ENCODE measurements at regions not wholly inside any gene's neighbourhood (a gene's known extent, or its start where the extent isn't known, plus 50 kb on each side); places are given as distances from the start of the nearest gene placed in this dataset.

GRCh38 chr9:13896047-13896446 lies 417.9 kb downstream of the NFIB start:
- DNase-seq: no peak

DNA sequence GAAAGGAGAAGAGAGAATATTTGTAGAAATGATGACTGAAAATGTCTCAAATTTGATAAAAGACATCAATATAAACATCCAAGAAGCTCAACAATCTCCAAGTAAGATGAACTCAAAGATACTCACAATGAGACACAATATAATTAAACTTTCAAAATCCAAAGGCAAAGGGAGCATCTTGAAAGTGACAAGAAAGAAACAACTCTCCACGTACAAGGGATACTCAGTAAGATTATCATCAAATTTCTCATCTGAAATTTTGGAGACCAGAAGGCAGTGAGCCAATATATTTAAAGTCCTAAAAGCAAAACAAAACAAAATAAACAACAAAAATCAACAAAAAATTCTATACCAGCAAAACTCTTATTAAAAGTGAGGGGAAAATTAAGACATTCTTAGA lies 428.7 kb downstream of the NFIB start:
- no peak for DNase-seq

DNA sequence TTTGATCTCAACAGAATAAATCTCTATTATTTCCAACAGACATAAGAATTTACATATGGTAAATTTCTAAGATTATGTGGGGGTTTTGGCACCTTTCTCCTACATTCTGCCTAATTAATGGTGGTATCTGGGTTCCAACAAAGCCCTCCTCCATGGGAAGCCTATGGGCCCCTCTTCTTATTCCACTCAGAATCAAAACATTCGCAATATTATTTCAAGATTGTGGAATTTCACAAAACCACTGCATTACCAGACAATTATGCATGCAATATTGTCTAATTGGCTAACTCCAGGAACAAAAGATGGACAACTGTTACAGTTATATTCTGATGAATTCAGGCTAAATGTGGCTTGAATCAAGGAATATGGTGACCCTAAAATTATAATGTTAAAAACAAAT lies 434.0 kb downstream of the NFIB start:
- DNase-seq: no peak

DNA sequence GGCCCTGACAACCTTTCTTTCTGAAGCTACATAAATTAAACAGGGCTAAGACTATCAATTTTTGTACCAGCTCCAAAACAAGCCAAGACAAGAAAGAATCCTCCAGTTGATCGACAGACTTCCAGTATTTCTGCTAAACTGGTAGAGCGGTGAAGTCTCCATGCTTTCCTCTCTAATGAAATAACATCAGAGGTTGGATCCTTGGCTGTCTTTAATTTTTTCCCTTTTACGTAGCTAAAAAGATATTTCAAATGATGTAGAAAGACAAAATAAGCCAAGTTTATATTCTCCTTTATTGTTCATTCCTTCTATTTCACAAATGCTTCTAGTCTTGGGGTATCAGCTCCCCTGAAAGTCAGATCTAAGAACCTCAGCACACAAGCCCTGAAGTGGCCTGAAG lies 434.9 kb downstream of the NFIB start:
- DNase-seq: no peak

- DNase-seq: no peak
Observed at GRCh38 chr9:13878241-13878711, 435.7 kb downstream of the NFIB start.

DNA sequence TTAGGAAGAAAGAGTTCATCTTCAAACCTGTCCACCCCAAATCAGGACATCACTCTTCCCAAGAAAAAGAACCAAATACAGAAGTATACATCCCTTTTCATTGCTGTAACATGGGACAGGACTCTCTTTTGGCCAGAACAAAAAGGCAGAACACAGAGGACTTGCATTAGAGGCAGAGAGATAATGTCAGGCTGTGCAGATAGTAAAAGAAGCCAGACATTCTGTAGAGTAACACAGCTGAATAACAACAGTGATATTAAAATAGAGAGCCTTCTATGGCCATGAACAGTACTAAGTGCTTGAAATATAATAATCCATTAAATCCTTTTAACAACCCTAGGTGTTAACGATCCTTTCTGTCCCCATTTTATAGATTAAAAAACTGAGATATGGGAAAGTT lies 437.2 kb downstream of the NFIB start:
- DNase-seq: no peak

DNA sequence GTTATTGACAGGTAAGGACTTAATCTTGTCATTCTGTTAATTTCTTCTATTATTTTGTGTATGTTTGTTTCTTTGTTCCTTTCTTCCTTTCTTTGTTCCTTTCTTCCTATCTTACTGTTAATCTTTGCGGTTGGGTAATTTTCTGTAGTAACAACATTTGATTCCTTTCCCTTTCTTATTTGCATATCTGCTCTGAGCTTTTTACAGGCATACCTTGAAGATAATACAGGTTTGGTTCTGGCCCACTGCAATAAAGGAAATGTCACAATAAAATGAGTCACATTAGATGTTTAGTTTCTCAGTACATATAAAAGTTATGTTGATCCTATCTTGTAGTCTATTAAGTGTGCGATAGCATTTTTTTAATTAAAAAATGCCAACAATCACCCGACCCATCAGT lies 440.7 kb downstream of the NFIB start:
- no peak for DNase-seq

DNA sequence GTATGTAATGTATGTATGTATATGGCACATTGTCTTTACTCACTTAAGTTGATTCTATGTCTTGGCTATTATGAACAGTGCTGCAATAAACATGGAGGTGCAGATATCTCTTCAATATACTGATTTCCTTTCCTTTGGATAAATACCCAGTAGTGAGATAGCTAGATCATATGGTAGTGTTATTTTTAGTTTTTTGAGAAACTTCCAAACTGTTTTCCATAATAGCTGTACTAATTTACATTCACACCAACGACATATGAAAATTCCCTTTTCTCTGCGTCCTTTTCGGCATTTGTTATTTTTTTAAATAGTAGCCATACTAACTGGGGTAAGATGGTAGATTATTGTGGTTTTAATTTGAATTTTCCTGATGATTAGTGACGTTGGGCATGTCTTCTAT lies 445.6 kb downstream of the NFIB start:
- DNase-seq: no peak

GRCh38 chr9:13865869-13866268 lies 448.1 kb downstream of the NFIB start:
- no peak for DNase-seq

- DNase-seq: no peak
Observed at GRCh38 chr9:13863112-13863511, 450.8 kb downstream of the NFIB start.

GRCh38 chr9:13862654-13863053 lies 451.3 kb downstream of the NFIB start:
- DNase-seq: no peak

GRCh38 chr9:13860946-13861640 lies 452.8 kb downstream of the NFIB start:
- no peak for DNase-seq

DNA sequence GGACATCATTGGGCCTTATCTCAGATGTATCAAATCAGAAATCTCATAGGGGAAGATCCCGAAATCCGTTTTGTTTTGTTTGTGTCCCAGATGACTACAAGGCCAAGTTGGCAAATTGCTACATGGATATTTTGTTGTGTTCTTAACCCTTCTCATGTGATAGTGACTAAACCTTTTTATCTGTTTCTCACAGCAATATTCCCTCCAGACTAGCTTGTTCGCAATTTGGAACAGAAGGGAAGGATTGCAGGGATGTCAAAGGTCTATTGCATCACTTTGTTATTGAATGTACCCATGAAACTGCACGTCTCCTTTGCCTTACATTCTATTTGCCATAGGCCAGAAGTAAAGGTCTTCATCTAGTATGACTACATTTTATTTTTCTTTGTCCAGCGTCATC lies 453.9 kb downstream of the NFIB start:
- DNase-seq: no peak

GRCh38 chr9:13857521-13857920 lies 456.4 kb downstream of the NFIB start:
- DNase-seq: no peak

DNA sequence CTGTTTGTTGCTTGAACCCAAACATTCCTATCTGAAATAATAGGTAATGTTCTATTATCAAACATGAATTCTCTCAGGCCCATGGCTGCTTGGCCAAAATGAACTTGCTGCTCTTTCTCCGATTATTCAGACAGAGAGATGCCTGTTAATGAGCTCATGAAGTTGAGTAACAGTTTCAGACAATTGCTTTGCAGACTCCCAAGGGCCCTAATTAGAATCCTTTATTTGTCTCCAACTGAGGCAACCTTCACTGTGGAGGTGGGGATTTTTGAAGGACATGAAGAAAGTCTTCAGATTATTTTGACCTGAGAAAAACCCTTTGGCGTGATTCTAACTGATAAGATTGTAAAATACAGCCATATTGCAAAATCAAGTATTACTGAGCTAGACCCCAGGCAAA lies 466.7 kb downstream of the NFIB start:
- DNase-seq: no peak

GRCh38 chr9:13845460-13845859 lies 468.5 kb downstream of the NFIB start:
- no peak for DNase-seq

DNA sequence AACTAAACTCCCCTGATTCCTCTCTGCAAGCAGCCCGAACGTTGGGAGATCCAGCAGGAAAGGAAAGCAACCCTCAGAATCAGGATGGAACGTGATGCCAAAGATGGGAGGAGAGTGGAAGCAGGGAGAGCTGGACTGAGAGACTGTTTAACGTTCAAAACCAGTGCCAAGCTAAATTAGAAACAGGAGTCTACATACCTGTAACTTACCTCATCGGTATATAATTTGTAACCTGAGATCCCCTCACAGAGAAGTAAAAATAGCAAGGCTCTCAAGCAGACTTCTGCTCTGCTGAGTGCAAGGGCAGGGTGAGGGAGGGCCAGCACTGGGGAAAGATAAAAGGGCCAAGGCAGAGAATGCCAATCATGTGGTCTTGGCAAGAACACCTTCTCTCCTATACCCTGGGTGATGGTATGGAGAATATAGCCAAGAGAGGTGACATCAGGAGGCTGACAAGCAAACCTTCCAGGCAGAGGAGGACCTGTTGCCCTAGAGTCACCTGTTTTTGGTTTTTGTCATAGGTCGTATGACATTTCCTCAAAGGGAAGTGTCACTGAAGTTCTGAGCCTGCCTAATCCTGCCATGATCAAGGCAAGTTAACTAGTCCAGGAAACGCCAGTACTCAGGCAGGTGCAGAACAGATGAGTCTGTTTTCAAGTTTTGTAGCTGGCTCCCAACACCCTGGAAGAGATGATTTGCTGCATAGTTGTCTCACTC lies 472.0 kb downstream of the NFIB start:
- no peak for DNase-seq

- DNase-seq: no peak
Observed at GRCh38 chr9:13832446-13832845, 481.5 kb downstream of the NFIB start.

DNA sequence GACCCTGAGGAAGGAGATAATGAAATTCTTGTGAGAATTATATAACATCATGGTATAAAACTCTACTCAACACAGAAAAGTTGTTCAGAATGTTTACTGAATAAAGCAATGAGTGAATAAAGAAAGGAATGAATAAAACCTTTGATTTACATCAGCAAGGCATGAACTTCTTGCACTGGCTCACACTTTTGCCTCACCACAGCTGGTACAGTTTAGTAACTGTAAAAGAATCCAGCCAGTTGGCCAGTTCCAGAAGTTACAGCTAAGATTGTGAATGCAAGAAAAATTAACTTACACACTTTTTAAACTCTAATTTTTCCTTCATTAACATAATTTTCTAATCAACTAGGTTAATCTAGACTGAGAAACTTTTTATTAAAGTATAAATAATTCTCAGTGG lies 490.9 kb downstream of the NFIB start:
- DNase-seq: no peak

GRCh38 chr9:13817754-13818278 lies 496.1 kb downstream of the NFIB start:
- DNase-seq: no peak

DNA sequence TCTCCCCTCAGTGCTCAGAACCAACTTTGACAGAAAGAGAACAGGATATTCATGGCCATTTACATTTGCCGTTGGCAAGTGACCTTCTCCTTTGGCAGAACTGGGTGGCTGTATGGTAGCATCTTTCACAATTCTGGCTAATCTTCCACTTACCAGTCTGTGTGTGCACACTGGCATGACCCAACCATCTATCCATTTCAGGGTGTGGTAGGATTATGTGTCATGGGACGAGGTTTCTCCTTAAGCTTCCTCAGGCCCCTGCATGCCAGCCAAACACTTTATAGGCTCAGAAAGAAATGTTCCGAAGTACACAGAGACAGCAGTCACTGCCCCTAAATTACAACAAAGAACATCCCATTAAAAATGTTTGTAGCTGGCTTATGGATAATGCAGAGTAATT lies 497.1 kb downstream of the NFIB start:
- no peak for DNase-seq

GRCh38 chr9:13814647-13815400 lies 499.1 kb downstream of the NFIB start:
- DNase-seq: no peak

DNA sequence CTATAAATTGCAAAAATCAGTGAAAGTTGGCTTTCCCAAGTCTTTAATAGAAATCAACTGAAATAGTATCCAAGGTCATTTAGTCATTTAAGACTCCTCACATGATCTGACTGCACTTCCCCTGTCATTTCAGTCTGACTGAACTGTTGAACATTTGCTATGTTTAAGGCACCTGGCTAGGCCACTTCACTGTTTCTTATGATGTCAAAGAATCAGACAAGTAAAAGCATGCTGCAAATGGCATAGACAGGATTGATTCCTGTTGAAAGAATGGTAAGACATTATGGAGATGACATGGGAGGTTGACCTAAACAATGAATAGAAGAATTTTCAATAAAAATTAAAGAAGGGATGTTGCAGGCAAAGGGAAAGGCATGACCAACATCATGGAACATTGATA lies 502.1 kb downstream of the NFIB start:
- DNase-seq: no peak

GRCh38 chr9:13810510-13810909 lies 503.4 kb downstream of the NFIB start:
- no peak for DNase-seq

Measured in CD4-positive, alpha-beta T cell treated with Interferon alpha-2 for 1 hour (primary cell).